Posterior vena cava (tissue), 2 donors: ENCODE measurements at regions not wholly inside any gene's neighbourhood (a gene's known extent, or its start where the extent isn't known, plus 50 kb on each side); places are given as distances from the start of the nearest gene placed in this dataset.

ENCODE experiments used
- DNase-seq: peaks from one replicate; pipeline ENCODE4 v3.0.0-alpha.2; 2020; ENCODE audit warnings: low spot score
- intact Hi-C, 2 donors: fragments of 100-400 bp; cut with DNase I; formaldehyde crosslinking; loops; one replicate each; pipeline versions ENCODE4 v1.14.1 to v1.14.2; 2022 to 2023
- donor health status: DM: yes; HTN: yes; CAD: no.
- donor health status: DM: yes; HTN: yes; CAD: no.

DNA sequence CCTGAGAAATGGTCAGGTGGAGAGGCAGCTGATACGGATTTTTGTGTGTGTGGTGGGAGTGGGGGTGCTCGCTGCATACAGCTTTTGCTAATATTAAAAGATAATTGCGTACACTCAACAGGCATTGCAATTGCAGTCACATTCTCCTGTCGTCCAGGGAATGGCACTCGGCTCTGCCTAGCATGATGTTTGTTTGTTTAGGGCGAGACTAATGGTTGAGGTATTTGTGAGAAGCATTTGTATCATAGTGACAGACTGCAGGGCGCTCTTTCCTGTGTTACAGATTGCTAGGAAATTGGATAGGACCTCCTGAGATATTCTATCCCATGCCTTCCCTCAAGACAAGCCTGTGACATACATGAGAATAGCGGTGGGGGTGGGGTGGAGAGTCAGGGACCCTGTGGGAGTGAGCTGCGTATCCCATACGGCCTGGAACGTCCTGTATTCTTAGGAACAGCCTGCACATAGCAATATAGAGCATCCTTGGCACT, 207.4 kb downstream of the SOX4 start:
- DNase-seq: no peak
- intact Hi-C loops: no loop called here

DNA sequence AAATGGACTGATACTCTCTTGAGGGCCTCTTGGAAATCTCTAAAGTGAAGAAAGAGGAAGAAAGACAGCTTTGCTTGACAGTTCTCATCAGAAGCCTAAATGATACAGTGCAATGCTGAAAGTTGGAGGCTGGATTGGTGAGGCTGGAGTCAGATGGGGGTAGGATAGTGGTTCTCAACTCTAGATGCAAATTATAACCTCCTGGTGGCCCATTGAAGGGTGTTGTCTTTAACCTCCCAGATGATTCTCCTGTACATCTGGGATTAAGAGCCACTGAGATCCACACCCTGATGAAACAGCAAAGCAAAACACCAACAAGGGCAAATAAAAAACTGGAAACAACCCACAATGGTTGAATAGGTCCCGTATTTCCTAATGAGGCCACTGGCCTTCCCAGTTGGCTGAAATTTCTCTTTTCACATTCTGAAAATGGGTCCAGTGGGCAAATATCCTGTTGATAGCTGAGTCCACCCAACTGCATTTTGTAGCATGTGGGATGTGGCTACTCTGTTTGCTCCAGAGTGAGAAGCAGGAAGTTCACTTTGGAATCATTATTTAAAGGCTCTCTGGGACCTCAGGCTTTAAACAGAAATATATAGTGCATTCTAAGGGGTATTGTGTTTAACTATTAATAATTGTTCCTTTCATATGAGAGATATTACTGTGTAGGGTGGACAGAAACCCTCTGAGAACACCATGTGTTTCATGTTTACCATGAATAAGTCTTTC, 208.1 kb downstream of the SOX4 start:
- intact Hi-C loops: no loop called here
- DNase-seq: no peak

DNA sequence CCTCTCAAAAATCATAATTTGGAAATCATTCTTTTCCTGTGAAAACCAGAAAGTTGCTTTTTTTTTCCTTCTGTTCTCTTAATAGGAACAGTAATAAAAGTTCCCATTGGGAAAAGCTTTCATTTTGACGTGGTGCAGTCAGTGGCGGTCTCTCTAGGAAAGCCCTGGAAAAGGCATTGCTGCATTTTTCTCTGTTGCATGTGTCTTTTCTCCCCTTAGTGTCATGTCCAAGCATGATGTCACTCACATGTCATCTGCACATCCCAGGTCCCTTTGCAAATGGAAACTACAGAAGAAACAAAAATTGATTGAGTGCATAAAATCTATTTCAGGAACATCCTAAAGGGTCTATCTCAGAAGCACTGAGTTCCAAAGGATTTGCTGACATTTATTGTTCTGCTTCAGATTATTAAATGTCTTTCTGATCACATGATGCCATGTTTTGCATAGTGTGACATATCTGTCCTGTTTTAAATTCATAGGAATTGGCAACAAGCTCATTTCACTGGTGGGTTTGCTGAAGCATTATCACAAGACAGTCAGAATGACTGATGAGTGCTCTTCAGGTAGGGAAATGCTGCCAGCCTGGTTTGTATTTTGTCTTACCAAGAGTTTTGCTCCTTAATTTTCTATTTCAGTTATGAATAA, 208.7 kb downstream of the SOX4 start:
- intact Hi-C loops: no loop called here
- DNase-seq: no peak

- intact Hi-C loops: no loop called here
- DNase-seq: no peak
Measured at GRCh38 chr6:21804941-21805610, 211.5 kb downstream of the SOX4 start.

- intact Hi-C loops: no loop called here
Measured at GRCh38 chr6:21807299-21808044, 213.9 kb downstream of the SOX4 start.

GRCh38 chr6:21808045-21808470, 214.5 kb downstream of the SOX4 start:
- intact Hi-C loops: no loop called here
- no peak for DNase-seq

More at GRCh38 chr6:21807299-21808044, 213.9 kb downstream of the SOX4 start:
- DNase-seq: no peak

- no peak for DNase-seq
- intact Hi-C loops: no loop called here
Measured at GRCh38 chr6:21808551-21809242, 215.1 kb downstream of the SOX4 start.

GRCh38 chr6:21811484-21811883, 217.9 kb downstream of the SOX4 start:
- intact Hi-C loops: no loop called here

DNA sequence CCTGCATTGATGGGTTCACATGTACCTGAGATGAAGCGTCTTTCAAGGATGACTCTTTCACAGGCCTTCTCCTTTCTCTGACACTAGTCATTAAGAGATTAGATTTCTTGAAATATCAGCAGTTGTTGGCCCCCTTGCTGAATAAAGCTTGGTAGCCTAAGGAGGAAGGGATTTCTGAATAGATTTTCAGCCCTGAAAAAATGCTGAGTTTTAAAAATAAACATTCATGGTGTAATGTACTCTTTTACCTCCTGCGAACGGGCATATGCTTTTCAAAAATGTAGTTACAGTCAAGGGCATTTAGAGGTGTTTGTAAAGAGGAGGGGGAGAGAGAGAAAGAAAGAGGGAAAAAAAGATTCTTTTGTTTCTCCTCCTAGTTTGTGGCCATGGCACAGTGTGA, 222.7 kb downstream of the SOX4 start:
- intact Hi-C loops: no loop called here
- DNase-seq: no peak

More at GRCh38 chr6:21811484-21811883, 217.9 kb downstream of the SOX4 start:
- DNase-seq: no peak

DNA sequence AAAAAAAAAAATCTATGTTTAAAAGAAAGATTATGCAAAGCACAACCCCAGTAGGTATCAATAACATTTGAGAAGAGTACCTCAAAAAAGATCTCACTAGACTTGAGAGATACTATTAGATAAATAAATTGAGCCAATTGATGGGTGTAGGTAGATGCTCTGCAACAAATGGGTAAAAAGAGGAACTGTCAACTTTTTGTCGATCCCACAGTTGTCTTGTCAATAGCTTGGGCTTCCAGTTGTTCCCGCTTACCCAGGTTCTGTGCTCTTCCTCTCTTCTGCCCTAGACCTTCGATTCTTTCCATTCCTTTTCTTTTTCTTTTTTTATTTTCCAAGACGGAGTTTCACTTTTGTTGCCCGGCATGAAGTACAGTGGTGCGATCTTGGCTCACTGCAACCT, 226.9 kb downstream of the SOX4 start:
- intact Hi-C loops: no loop called here

GRCh38 chr6:21823371-21823770, 229.8 kb downstream of the SOX4 start:
- DNase-seq: no peak
- intact Hi-C loops: no loop called here

More for the DNA sequence above, 226.9 kb downstream of the SOX4 start:
- DNase-seq: no peak

DNA sequence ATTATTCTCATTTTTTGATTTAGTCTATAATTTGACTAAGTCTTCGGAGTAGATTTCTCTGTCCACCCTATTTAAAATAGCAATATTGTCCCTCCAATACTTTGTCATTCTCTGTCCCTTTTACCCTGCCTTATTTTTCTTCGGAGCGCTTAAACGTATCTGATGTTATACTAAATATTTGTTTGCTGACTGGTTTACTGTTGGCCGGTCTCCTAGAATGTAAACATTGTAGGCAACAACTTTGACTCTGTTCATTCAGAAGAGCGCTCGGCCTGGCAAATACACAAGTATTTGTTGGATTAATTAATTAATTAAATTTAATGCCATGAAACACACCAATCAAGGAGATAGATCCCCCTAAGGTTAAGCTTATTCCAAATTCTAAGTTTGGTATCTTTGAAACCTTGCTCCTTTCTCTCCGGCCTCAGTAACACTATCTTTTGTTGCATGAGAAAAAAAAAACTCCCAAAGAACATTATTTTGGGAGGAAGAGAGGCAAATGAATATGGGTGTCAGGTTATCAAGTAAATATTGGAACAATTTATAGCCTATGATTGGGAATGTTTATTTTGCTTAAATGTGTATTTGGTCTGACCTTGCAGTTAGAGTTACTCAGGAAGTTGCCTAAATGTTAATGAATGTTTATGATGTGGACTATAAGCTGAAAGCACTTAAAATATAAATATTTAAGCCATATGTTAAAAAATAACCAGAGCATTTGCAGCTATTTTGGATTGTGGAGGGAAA, 231.1 kb downstream of the SOX4 start:
- intact Hi-C loops: no loop called here
- no peak for DNase-seq

DNA sequence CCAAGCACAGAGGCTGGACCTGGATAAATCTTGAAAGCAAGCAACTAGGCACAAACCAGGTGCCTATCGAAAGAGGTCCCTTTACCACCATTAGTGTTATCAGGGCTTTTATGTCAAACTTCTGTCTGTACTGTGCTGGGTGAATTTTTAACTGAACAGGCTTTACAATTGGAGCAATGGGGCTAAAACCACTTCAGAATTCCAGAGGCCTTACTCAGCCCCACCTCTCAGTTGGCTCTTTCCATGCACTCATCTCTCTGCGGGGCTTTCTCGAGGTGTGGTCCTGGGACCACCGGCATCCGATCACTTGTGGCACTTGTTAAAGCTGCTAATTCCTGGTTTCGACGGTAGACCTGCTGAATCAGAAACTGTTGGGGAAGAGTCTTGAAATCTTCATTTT, 232.5 kb downstream of the SOX4 start:
- no peak for DNase-seq
- intact Hi-C loops: no loop called here

- intact Hi-C loops: no loop called here
- DNase-seq: no peak
Measured at GRCh38 chr6:21826904-21827303, 233.4 kb downstream of the SOX4 start.

DNA sequence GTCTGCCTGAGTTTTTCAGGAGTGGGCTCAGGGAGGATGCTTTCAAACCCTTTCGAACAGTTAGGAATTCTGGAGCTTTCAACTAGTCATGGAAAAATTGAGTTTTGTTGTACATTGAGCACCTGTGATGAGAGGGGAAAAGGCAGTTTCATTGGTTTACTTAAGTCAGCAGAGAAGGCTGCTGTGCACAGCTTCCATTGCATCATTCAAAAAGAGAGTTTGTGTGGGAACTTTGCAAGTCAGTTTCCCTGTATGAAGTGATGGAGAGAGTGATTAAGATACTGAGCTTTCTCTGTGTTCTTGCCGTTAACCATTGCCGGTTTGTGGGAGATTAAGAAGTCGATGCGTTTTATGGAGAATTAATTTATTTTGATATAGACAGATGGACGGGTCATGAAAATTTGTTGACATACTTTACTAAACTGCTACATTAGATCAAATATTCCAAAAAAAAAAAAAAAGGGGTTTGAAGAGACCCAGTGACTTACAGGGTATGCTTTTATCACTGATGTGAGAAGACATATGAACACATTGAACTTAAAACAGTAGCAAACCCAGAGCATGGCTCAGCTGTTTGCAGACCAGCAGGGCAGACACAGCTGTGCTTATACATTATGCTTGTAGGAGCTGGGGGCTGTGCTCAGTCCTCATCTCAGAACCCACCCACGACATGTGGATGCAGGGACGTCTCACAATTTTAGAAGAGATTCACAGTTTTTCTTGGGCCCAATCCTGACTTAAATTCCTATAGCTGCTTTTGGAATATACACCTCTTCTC, 234.1 kb downstream of the SOX4 start:
- DNase-seq: no peak
- intact Hi-C loops: no loop called here

- intact Hi-C loops: no loop called here
- DNase-seq: no peak
Measured at GRCh38 chr6:21828704-21829103, 235.2 kb downstream of the SOX4 start.

GRCh38 chr6:21829126-21829525, 235.6 kb downstream of the SOX4 start:
- no peak for DNase-seq
- intact Hi-C loops: no loop called here
